HG03103 (cell line): ENCODE measurements at regions not wholly inside any gene's neighbourhood (a gene's known extent, or its start where the extent isn't known, plus 50 kb on each side); places are given as distances from the start of the nearest gene placed in this dataset.

Experiments used
- ATAC-seq: cut with Tn5 transposase; IDR thresholded peaks from one replicate; pipeline ENCODE4 v1.9.1; 2021; ENCODE audit warnings: low read depth; ENCODE audit not compliant: unreplicated experiment

DNA sequence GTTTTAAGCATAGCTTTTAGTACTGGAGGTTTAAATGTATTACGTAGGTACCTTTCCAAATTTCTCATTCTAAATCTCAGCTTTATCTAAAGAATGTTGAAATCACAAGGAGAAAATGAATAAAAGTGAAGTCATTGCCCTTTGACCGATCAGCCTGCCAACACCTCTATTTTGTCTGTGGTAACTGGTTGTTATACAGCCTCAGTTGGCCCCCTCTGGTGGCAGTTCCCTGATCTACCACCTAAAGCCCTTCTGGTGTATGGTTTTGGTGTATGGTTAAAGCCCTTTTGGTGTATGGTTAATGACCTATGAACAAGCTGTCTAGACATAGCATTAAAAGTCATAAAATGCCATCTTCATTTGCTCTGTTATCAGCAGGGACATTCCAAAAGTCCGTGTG, 378.2 kb upstream of the AZI2 start:
- peak; percentile 89 for ATAC-seq

- no peak for ATAC-seq
Measured at GRCh38 chr3:28727307-28727706, 378.7 kb upstream of the AZI2 start.

- no peak for ATAC-seq
Measured at GRCh38 chr3:28738425-28738824, 389.8 kb upstream of the AZI2 start.

DNA sequence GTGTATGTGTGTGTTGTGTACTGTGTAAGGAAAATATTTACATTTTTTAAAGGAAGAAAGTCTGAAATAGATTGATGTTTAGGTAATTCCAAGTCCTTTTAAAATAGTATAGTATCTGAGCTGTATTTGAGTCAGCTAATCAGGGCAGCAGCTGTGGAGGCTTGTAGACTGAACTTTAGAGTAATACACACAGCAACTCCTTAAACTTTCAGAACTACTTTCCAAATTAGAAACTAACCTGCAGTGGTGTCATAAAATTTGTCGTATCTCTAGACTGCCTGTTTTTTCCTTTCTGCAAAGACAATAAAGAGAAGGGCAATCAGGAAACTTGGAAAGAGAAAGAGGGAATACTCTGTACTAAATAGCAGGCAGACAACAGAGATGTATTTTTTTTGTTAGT, 391.0 kb upstream of the AZI2 start:
- no peak for ATAC-seq

GRCh38 chr3:28743271-28743670, 394.6 kb upstream of the AZI2 start:
- ATAC-seq: no peak

DNA sequence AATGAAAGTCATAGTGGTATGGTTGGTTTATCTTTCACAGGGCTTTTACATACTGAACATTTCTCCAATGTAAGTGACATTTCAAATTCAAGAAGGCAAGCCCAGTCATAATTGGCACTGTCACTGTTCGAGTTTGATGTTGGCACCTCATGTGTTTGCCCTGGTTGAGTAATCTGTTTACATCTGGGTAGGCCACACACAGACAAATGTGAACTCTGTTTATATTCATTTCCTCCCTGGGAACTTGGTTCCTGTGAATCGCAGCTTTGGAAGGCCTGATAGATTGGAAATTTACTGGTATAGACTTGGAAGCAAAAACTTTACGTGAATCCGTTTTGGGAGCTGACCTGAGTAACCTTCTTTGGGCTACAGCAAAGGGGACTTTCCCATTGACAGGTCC, 395.2 kb upstream of the AZI2 start:
- ATAC-seq: no peak

DNA sequence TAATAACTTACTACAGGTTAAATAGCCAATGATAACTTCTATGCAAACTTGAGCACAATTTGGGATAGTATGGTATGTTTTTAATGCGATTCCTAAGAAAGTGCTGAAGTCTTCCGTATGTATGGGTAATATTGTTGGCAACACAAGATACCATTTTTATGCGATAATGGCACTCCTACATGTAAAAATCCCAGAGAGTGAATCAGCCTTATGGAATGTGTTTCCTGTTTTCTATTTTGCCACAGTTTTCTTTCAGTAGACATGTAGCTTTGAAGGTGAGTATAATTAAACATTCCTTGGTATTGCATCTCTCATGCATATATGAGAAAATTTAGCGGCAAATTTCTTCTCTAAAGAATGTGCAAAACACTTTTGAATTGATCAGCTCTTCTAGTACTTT, 396.8 kb upstream of the AZI2 start:
- no peak for ATAC-seq

- ATAC-seq: no peak
Measured at GRCh38 chr3:28745916-28746617, 397.4 kb upstream of the AZI2 start.

DNA sequence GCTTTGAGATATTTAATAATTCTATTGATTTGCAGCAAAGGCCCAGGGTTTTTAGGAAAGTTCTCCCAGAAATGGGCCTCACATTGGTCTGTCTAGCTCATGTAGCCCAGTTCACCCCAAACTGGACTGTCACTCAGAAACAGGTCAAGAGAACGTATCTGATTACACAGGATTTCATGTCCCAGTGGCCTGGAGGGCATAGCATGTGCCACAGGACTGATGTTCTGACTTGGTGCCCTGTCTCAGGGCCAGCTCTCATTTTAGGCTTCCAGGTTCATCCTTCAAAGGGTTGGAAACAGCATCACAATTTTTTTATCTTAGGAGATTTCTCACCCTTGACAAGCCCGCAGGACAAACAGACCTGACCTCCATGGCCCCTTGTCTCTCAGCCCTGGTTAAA, 398.4 kb upstream of the AZI2 start:
- ATAC-seq: no peak

DNA sequence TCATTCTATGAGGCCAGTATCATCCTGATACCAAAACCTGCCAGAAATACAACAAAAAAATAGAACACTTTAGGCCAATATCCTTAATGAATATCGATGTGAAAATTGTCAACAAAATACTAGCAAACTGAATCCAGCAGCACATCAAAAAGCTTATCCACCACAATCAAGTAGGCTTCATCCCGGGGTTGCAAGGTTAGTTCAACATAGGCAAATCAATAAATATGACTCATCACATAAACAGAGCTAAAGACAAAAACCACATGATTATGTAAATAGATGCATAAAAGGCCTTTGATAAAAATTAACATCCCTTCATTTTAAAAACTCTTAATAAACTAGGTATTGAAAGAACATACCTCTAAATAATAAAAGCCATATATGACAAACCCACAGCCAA, 403.2 kb upstream of the AZI2 start:
- ATAC-seq: no peak

GRCh38 chr3:28752290-28752689, 403.7 kb upstream of the AZI2 start:
- ATAC-seq: no peak

DNA sequence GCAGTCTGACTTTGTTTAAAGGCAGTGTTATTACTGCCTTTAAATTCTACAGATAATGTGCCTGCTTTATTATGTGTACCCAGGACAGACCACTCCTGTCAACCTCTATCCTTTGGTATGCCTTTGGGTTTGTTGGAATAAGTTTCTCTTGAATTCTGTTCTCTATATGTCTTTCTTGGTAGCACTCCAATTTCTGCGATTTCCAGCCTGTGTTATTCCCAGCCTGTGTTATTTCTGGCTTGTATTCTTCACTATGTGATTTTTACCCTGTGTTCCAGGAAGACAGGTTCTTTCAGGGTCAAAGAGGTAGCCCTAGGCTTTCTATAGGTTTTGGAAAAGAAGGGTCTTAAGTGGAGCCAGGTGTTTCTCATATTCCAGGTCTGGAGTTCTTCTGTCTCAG, 407.4 kb upstream of the AZI2 start:
- no peak for ATAC-seq

- ATAC-seq: no peak
Measured at GRCh38 chr3:28758115-28758514, 409.5 kb upstream of the AZI2 start.

DNA sequence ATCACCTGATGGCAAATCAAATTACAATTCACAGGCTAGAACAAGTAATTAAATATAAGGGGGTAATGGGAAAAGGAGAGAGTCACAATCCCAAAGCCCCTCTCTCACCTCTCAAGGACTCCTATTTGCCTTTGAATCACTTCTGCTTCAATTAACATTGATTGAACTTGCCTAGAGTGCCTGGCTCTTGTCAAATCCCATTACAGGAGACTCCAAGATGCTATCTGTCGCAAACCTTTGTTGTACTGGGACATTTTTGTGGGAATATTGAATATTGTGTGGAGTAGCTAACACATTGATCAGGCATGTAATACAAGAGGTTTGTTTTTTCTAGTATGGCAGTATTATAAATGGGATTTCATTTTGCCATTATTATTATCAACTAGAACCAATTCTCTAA, 412.8 kb upstream of the AZI2 start:
- no peak for ATAC-seq

- ATAC-seq: no peak
Measured at GRCh38 chr3:28765194-28765593, 416.6 kb upstream of the AZI2 start.

DNA sequence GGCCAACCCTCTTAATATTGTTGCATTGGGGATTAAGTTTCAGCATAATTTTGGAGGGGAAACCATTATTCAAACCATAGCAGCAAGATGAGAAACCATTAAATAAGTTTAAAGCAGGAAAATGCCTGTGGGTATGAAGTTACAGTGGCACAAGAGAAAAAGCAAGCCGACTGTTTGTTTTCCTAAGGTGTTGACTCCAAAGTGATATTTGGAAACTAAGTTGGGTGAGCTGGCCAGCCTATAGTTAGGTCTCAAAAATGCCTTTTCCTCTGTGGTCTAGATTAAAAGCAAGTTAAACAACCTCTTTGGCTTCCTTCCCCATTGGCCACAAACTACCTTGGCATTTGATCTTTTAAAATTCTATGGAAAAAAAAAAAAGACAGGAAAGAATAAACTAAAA, 419.8 kb upstream of the AZI2 start:
- ATAC-seq: no peak

GRCh38 chr3:28777806-28778475, 429.3 kb upstream of the AZI2 start:
- ATAC-seq: no peak

DNA sequence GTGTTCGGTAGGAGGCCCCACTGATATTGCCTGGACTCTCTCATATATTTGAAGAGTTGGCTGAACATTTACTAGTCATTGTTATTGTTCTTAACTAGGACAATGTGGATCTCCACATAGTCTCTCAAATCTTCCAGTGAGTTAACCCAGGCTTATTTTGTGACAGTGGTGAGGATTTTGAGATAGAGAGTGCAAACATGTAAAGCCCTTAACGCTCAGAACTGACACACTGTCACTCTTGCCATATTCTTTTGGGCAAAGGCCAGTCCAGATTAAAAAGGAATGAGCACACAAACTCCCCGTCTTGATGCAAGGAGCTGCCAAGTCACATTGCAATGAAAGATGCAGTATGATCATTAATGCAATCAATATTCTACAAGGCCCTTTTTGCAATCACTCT, 431.9 kb upstream of the AZI2 start:
- ATAC-seq: no peak

DNA sequence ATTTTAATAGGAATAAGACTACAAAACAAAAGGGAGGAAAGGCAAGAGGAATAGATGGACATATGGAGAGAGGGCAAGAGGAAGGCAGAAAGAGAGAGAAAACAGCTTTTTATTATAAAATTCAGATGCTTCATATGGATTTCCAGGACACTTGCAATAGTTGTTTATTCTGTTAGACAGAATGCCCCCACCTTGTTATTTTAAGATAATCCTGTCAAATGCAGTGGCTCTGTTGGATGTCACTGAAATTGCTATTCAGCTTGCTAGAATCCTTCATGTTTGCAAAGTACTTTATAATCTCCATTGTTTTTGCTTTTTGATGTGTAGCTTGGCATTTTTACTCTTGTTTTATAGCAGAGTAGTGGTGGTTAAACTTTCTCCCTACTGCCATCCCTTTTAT, 432.4 kb upstream of the AZI2 start:
- no peak for ATAC-seq

- no peak for ATAC-seq
Measured at GRCh38 chr3:28786446-28786845, 437.8 kb upstream of the AZI2 start.

DNA sequence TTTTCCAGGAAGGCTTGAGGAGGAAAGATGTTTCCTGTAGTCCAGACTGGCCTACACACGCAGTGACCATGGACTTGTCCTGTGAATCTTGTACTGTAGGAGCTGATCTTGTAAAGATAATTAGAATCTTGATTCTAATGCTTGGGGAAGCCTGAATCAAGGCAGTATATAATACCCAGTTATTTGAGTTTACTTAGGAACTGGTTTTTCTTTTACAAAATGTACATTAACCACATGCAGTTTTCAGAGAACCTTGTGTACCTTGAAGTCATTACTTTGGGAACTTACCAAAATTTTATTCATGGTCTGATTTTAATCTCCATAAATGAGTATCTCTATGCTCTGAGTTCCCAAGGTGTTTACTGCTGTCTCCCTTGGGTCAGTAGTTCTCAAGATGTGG, 439.9 kb upstream of the AZI2 start:
- no peak for ATAC-seq

GRCh38 chr3:28791713-28792255, 443.2 kb upstream of the AZI2 start:
- ATAC-seq: no peak
